ENCODE measurements at regions not wholly inside any gene's neighbourhood (a gene's known extent, or its start where the extent isn't known, plus 50 kb on each side); places are given as distances from the start of the nearest gene placed in this dataset.

- Histone ChIP-seq H3K27me3 (ENCODE audit: insufficient read depth, low read length) (no peaks in the 10 kb centered on the region), H3K4me2 (ENCODE audit: low read length) (no peak overlapping the region), H3K9ac (ENCODE audit: low read length) (no peak overlapping the region), H3K9me3 (ENCODE audit: control insufficient read depth in 1 of 2, insufficient read depth in 1 of 2, low read depth in 1 of 2, low read length in 2 of 2) (no peaks in the 10 kb centered on the region), H3K27ac (ENCODE audit: low read depth, low read length) (no peak overlapping the region), H3K4me1 (ENCODE audit: control insufficient read depth in 1 of 2, insufficient read depth in 2 of 2, low read length in 2 of 2) (peaks cover 0 to 8% of the 10 kb centered on the region in 2 experiments; a peak in 2 of 4 replicates), H3K9me2 (ENCODE audit: insufficient read depth) (no peaks in the 10 kb centered on the region), H4K20me1 (ENCODE audit: insufficient read depth) (no peaks in the 10 kb centered on the region), H3K36me3 (ENCODE audit: control insufficient read depth in 1 of 2, insufficient read depth in 2 of 2, low read length in 2 of 2) (no peaks in the 10 kb centered on the region), H2AFZ (ENCODE audit: low read depth, low read length, poor library complexity, severe bottlenecking) (no peak overlapping the region), H3K4me3 (replicated peaks in 1 of 2; ENCODE audit: low read depth in 1 of 2, low read length in 2 of 2) (no peak overlapping the region), H3K79me2 (ENCODE audit: insufficient read depth, low read length) (no peaks in the 10 kb centered on the region)
- DNase-seq (ENCODE audit: low read depth, low spot score) (no peak), ATAC-seq (no peak)
- no TSS peak for BruUV-seq (replicated peaks)
- TF ChIP-seq, protein P1, sequence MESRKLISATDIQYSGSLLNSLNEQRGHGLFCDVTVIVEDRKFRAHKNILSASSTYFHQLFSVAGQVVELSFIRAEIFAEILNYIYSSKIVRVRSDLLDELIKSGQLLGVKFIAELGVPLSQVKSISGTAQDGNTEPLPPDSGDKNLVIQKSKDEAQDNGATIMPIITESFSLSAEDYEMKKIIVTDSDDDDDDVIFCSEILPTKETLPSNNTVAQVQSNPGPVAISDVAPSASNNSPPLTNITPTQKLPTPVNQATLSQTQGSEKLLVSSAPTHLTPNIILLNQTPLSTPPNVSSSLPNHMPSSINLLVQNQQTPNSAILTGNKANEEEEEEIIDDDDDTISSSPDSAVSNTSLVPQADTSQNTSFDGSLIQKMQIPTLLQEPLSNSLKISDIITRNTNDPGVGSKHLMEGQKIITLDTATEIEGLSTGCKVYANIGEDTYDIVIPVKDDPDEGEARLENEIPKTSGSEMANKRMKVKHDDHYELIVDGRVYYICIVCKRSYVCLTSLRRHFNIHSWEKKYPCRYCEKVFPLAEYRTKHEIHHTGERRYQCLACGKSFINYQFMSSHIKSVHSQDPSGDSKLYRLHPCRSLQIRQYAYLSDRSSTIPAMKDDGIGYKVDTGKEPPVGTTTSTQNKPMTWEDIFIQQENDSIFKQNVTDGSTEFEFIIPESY (IDR thresholded peaks at IDR 0.05; ENCODE audit: extremely low read depth, insufficient replicate concordance, low read length), result no peak
- CTCF ChIA-PET, result no interaction called here
- POLR2A ChIA-PET, result no interaction called here
- RAD21 ChIA-PET (ENCODE audit: low non-redundant PET in 1 of 2, low total read pairs in 2 of 2, uncharacterized antibody in 2 of 2, unreplicated experiment in 2 of 2), result no interaction called here
- intact Hi-C loops (cut with micrococcal nuclease), result no loop called here
These were observed 120.8 kb downstream of the ENC1 start for GRCh38 chr5:74519679-74520078.

- ChIA-PET RAD21 (ENCODE audit: low non-redundant PET in 1 of 2, low total read pairs in 2 of 2, uncharacterized antibody in 2 of 2, unreplicated experiment in 2 of 2) (no interaction called here), CTCF (no interaction called here), POLR2A (no interaction called here)
- Histone ChIP-seq H3K9me3 (ENCODE audit: control insufficient read depth in 1 of 2, insufficient read depth in 1 of 2, low read depth in 1 of 2, low read length in 2 of 2) (no peaks in the 10 kb centered on the region), H4K20me1 (ENCODE audit: insufficient read depth) (no peaks in the 10 kb centered on the region), H3K27ac (ENCODE audit: low read depth, low read length) (no peak overlapping the region), H3K4me2 (ENCODE audit: low read length) (no peak overlapping the region), H3K27me3 (ENCODE audit: insufficient read depth, low read length) (no peaks in the 10 kb centered on the region), H3K4me3 (replicated peaks in 1 of 2; ENCODE audit: low read depth in 1 of 2, low read length in 2 of 2) (no peak overlapping the region), H3K36me3 (ENCODE audit: control insufficient read depth in 1 of 2, insufficient read depth in 2 of 2, low read length in 2 of 2) (no peaks in the 10 kb centered on the region), H3K9me2 (ENCODE audit: insufficient read depth) (no peaks in the 10 kb centered on the region), H3K79me2 (ENCODE audit: insufficient read depth, low read length) (no peaks in the 10 kb centered on the region), H3K4me1 (ENCODE audit: control insufficient read depth in 1 of 2, insufficient read depth in 2 of 2, low read length in 2 of 2) (peaks cover 0 to 8% of the 10 kb centered on the region in 2 experiments; a peak in 2 of 4 replicates), H3K9ac (ENCODE audit: low read length) (no peak overlapping the region), H2AFZ (ENCODE audit: low read depth, low read length, poor library complexity, severe bottlenecking) (no peak overlapping the region)
- DNase-seq (ENCODE audit: low read depth, low spot score) (no peak), ATAC-seq (0 out of 2 replicates have a peak, but pooled peaks have one; percentile 38)
- intact Hi-C loops (cut with micrococcal nuclease), result no loop called here
- BruUV-seq (replicated peaks), result no TSS peak
- TF ChIP-seq CTCF (IDR thresholded peaks at IDR 0.05 in 2 of 3, conservative IDR thresholded peaks at IDR 0.05 in 1 of 3; ENCODE audit: borderline replicate concordance in 1 of 3, insufficient read depth in 1 of 3, low read depth in 2 of 3, low read length in 2 of 3), result no peak
- no peak for TF ChIP-seq FOSL1 (IDR thresholded peaks at IDR 0.05; ENCODE audit: low read depth)
- TF ChIP-seq CBX3 (IDR thresholded peaks at IDR 0.05; ENCODE audit: low read depth), result no peak
- TF ChIP-seq POLR2AphosphoS5 (IDR thresholded peaks at IDR 0.05; ENCODE audit: low read depth, low read length), result no peak
- TF ChIP-seq ATF3 (IDR thresholded peaks at IDR 0.05), result no peak
- no peak for TF ChIP-seq ELF1 (IDR thresholded peaks at IDR 0.05; ENCODE audit: borderline replicate concordance, low read depth)
- TF ChIP-seq EZH2phosphoT487 (IDR thresholded peaks at IDR 0.05; ENCODE audit: borderline replicate concordance), result no peak
- TF ChIP-seq REST (IDR thresholded peaks at IDR 0.05; ENCODE audit: low read depth), result no peak
- no peak for TF ChIP-seq EZH2 (IDR thresholded peaks at IDR 0.05)
- no peak for TF ChIP-seq POLR2A (IDR thresholded peaks at IDR 0.05; ENCODE audit: borderline replicate concordance, extremely low read depth, insufficient read depth, insufficient read length)
These were observed 121.4 kb downstream of the ENC1 start for GRCh38 chr5:74519161-74519571.
